ENCODE measurements at regions not wholly inside any gene's neighbourhood (a gene's known extent, or its start where the extent isn't known, plus 50 kb on each side); places are given as distances from the start of the nearest gene placed in this dataset.

GRCh38 chr3:113051787-113052186 lies 61.0 kb downstream of the GTPBP8 start:
- no peak for DNase-seq

GRCh38 chr3:113053169-113053568 lies 62.4 kb downstream of the GTPBP8 start:
- peak in 1 of 2 donors; percentile 31 for DNase-seq

- peak; percentile 17 to 81 for DNase-seq
These were observed 63.8 kb downstream of the GTPBP8 start for GRCh38 chr3:113054552-113054951.

- peak; percentile 46 to 76 for DNase-seq
These were observed 64.4 kb downstream of the GTPBP8 start for GRCh38 chr3:113055201-113055600.

DNA sequence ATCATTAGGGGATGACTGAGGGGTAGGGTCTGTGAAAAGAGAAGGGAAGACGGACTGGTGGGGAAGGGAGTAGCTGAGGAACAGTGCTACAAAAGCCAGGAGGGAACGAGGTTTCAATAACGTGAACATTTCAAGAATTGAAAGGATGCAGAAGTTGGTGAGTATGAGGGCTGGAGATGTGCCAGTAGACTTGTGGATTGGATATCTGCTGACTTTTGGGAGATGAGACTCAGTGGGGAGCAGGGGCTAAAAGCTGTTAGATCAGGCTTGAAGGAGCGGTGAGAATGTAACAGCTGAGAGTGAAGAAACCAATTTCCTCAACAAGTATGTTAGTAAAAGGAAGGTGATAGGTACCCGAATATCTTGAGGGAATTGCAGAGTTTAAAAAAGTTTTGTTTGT lies 65.2 kb downstream of the GTPBP8 start:
- no peak for DNase-seq

- DNase-seq = peak; percentile 27 to 45
These were observed 66.3 kb downstream of the GTPBP8 start for GRCh38 chr3:113057117-113057516.

DNA sequence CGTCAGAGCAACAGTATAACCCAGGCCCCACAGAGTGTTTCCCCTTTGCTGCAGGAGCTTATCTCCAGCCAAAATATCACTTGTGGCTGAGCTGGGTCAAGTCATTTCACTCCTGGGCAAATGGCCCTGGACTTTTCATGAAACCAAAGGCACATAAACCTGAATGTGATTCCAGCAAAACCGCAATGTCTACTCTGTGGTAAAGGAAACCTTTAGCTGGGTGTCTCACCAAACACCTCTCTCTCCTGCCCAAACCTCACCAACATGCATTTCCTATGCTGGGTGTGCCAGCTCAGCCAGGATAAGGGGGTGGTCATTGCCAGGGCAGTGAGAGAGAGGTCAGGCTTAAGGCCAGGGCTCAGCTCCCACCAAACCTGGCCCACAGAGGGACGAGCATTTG lies 67.4 kb downstream of the GTPBP8 start:
- DNase-seq = no peak

DNA sequence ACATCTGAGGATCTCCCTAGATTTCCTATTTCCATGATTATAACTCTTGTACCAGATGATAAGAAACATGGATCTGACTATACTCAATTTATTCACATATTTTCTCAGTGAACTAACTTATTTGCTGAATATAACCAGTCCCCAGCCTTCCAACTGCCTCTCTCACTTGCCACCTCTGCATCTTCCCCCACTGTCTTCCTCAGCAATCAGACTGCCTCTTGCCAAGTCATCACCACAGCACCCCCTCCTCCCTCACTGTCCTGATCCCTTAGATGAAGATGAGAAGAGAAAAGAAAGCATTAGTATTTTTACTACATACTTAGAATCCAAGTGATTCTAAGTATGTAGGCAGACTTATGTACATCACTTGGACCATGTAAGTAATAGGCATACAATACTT lies 71.9 kb downstream of the GTPBP8 start:
- DNase-seq = no peak

DNA sequence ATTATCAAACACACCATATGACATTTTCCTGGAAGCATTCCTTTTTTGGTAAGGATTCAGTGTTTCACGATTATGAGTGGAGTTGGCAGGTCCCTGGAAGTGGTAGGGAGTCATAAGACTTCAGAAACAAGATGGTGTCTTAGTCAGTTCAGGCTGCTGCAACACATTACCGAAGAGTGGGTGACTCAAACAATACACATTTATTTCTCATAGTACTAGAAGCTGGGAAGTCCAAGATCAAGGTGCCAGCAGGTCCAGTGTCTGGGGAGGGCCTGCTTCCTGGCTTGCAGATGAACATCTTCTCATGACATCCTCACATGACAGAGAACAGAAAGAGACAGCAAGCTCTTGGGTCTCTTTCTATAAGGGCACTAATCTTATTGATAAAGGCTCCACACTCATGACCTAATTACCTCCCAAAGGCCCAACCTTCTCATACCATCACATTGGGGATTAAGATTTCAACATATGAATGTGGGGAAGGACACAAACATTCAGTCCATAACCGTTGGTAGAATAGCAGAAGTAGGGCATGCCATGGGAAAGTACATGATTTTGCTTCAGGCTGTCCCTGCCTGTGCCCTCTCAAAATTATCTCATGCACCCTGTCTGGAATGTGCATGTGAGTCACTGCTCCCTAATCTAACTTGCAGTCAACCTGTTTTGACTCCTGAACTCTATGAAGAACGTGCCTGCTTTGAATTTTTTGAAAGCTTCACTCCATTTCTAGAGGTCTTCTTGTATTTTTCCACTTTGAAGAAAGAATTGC lies 72.5 kb downstream of the GTPBP8 start:
- no peak for DNase-seq

- no peak for DNase-seq
These were observed 73.4 kb downstream of the GTPBP8 start for GRCh38 chr3:113064183-113064582.

GRCh38 chr3:113065336-113065735 lies 74.6 kb downstream of the GTPBP8 start:
- no peak for DNase-seq

DNA sequence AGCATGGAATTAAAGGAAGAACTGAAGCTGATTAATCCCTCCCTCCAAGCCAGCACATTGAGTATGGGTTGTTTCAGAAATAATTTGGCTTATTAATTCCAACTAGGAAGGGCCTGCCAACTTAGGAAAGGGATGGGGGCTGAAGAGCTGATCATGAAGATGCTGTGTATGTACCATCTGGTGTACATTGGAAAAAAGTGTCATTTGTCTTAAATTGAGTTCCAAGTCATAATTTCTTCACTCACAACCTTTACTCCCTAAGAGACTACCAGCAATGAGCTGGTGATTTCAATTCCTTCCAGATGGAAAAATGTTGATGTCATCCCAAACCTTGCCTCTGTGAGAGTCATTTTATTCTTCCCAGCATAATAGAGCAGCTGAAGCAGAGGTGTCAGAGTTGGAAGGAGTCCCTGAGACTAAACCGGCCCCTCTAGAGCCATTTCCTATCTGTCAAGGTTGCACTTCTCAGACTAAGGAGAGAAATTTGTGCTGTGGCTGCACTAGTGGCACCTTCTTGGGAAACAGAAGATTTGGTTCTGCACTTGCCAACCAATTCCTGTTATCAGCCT lies 79.4 kb downstream of the GTPBP8 start:
- no peak for DNase-seq

DNA sequence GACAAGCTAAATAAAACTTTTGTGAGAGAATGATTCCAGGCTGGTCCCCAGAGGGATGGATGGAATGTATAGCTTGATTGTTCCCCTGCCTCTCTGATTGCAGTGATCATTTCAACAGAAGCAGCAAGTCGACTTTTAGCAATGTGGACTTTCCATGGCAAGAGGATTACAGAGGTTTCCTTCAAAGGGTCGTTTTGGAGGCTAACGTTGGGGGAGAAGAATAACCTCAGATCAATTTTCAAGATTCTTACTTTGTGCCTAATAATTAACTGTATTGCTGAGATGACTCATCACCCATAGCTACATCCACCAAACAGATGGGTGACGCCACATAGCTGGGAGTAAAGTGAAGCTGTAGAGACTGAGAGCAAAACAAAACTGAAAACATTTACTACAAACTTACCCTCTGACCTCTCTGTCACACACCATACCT lies 79.9 kb downstream of the GTPBP8 start:
- DNase-seq = no peak

GRCh38 chr3:113075588-113075987 lies 84.8 kb downstream of the GTPBP8 start:
- DNase-seq = no peak

GRCh38 chr3:113079218-113079961 lies 88.6 kb downstream of the GTPBP8 start:
- no peak for DNase-seq

- DNase-seq = peak; percentile 11 to 16
These were observed 94.0 kb downstream of the GTPBP8 start for GRCh38 chr3:113084777-113085176.

DNA sequence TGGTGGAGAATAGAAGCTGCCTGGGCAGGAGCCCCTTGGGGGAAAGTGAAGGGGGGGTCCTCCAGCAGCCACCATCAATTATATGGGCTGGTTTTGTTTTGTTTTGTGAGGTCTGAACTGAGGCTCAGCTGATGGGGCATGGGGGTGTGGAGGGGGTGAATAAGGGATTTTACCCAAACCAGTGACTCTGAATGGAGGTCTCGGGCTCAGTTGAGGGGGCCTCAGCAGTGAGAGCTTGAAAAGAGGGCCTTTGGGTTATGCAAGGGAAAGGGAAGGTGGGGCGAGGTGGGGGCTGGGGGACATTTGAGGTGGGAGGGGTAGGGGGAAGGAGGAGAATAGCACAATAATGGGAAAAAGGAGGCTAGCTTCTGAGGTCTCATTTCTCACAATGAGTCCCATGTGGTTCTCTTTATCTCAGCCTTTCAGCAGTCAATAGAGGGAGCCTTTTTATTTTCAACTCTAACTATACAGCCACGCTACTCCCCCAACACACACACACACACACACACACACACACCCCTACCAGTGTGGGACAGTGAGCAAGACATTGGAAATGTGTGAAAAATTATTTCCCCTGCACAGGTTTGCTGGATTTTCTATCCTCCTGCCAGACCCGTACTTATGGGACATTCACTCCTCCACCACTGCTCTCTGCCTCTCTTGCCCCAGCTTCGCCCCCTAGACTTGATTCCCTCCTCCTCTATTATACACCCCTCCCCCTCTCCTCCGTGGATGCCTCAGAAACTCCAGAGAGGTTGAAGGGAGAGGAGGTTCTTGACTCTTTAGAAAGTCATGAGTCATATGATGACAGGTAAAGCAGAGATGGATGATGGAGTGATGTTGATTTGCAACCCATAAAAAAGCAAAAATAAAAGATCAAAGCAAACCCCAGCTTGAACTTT lies 96.0 kb downstream of the GTPBP8 start:
- no peak for DNase-seq

- no peak for DNase-seq
These were observed 97.8 kb downstream of the GTPBP8 start for GRCh38 chr3:113088616-113089015.

- no peak for DNase-seq
These were observed 100.6 kb downstream of the GTPBP8 start for GRCh38 chr3:113091417-113091816.

DNA sequence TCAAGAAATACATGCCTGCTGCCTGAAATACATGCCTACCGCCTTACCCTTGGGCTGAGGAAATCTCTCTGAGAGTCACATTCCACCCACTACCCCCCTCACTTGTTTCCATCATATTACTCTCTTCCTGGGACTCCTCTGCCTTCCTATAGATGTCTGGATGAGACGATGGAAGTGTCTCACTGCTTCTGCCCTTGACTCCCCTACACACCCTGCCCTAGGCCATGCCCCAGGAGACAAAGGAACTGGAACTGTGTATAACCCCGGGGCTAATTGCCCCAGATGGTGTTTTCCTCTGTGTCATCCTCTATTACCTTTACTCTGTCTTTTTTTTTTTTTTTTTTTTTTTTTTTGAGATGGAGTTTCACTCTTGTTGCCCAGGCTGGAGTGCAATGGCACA lies 102.0 kb downstream of the GTPBP8 start:
- no peak for DNase-seq

GRCh38 chr3:113094337-113095221 lies 103.8 kb downstream of the GTPBP8 start:
- no peak for DNase-seq
